Pancreas (tissue), 10 donors: ENCODE measurements at regions not wholly inside any gene's neighbourhood (a gene's known extent, or its start where the extent isn't known, plus 50 kb on each side); places are given as distances from the start of the nearest gene placed in this dataset.
A peak's percentile ranks its signal among the peaks of the same experiment; 100 is the strongest.

ENCODE experiments used
- ATAC-seq, 4 donors: fragments of 200-7000 bp; cut with Tn5 transposase; one replicate each; pipeline versions ENCODE4 v1.8.0 to v1.9.1; 2020; ENCODE audit warnings: mild to moderate bottlenecking in 4 of 4, moderate library complexity in 4 of 4
- DNase-seq, 6 donors: peaks; one replicate each; pipeline ENCODE4 v3.0.0-alpha.2; 2020
- FAIRE-seq: peaks from 2 replicates; lab custom pipeline; 2012; peaks lifted over from hg19 to GRCh38; lab: Jason Lieb, UNC
- H3K27ac ChIP-seq, 4 donors: fragments of 200-600 bp; sonication (generic); 1 replicate in 3 of 4; 2 replicates in 1 of 4; pipeline versions ENCODE4 v1.5.0 to v1.8.0; 2020
- H3K27me3 ChIP-seq, 4 donors: fragments of 200-600 bp; one replicate each; pipeline ENCODE4 v1.8.0; 2021
- H3K36me3 ChIP-seq, 3 donors: fragments of 200-600 bp; sonication (generic) in 1 of 3; one replicate each; pipeline versions ENCODE4 v1.5.0 to v1.8.0; 2020 to 2021
- H3K4me1 ChIP-seq, 3 donors: fragments of 200-600 bp; one replicate each; pipeline ENCODE4 v1.8.0; 2021
- H3K4me3 ChIP-seq, 4 donors: fragments of 200-600 bp; sonication (generic) in 2 of 4; one replicate each; pipeline versions ENCODE4 v1.5.0 to v1.8.0; 2020 to 2021
- H3K9me3 ChIP-seq, 4 donors: fragments of 200-600 bp; one replicate each; pipeline ENCODE4 v1.8.0; 2021
- WGBS, 2 donors: extraction: QIAGEN DNeasy Blood & Tissue Kit; methylation state at CpG; one replicate each; pipeline ENCODE4 v1.1.7; 2013; 5-methylcytosine and 5-hydroxymethylcytosine counted together
- intact Hi-C, 3 donors: fragments of 100-400 bp; cut with DNase I; formaldehyde crosslinking; loops; one replicate each; pipeline versions ENCODE4 v1.11.1 to v1.14.2; 2022
- TF ChIP-seq, protein P1 (sequence below), 4 donors: fragments of 200-600 bp; sonication (generic) in 3 of 4; IDR thresholded peaks; one replicate each; pipeline versions ENCODE4 v1.5.0 to v1.8.0; 2021; ENCODE audit warnings: antibody characterized with exemption in 4 of 4
- donor health status: healthy with polysubstance abuse.
- donor health status: DM: no; HTN: no; CAD: no; lungs with moderate emphysema.
- donor health status: DM: no; HTN: no; CAD: no.
- donor health status: control.
- donor health status: control.
- donor health status: Bipolar disorder and iron deficiency.
- donor health status: DM: yes; HTN: yes; CAD: no.
- donor health status: DM: no; HTN: no; CAD: no.
- donor health status: DM: no; HTN: no; CAD: no.
- donor health status: DM: yes; HTN: yes; CAD: no.

DNA sequence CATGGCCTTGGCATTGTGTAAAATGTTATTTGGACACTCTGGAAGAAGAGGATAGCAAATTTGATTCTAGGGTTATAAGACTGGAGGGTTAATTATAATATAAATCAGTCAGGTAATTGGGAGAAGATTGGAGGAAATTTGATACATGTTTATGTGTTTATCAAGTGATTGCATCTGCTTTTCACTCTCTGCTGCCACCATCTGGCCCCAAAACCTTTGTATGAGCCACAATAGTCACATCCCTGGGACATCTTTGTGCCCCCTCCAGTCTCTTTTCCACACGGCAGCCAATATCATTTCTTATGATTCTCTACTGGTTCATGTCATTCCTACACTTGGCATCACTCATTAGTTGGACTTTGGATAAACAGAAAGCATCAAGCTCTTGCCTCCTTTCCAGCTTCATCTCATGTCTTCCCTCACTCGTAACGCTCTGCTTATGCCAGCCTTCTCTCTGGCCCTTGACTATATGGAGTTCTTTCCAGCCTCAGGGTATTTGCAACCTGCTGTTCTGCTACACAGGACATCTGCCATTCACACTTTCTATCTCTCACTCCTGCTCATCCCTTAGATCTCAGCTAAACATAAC is 602.3 kb upstream of the SUCLG2 start:
- intact Hi-C loops, result no loop called here
- H3K4me3 ChIP-seq, result no peak overlapping the region
- WGBS, 2 donors, result 55 to 68% methylated on average over 3 of the region's 3 CpGs
- ATAC-seq (no peak), DNase-seq (no peak), FAIRE-seq (no peak)
- H3K4me1 ChIP-seq, result no peaks in the 10 kb centered on the region
- no peaks in the 10 kb centered on the region for H3K9me3 ChIP-seq
- TF ChIP-seq, protein P1, sequence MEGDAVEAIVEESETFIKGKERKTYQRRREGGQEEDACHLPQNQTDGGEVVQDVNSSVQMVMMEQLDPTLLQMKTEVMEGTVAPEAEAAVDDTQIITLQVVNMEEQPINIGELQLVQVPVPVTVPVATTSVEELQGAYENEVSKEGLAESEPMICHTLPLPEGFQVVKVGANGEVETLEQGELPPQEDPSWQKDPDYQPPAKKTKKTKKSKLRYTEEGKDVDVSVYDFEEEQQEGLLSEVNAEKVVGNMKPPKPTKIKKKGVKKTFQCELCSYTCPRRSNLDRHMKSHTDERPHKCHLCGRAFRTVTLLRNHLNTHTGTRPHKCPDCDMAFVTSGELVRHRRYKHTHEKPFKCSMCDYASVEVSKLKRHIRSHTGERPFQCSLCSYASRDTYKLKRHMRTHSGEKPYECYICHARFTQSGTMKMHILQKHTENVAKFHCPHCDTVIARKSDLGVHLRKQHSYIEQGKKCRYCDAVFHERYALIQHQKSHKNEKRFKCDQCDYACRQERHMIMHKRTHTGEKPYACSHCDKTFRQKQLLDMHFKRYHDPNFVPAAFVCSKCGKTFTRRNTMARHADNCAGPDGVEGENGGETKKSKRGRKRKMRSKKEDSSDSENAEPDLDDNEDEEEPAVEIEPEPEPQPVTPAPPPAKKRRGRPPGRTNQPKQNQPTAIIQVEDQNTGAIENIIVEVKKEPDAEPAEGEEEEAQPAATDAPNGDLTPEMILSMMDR (IDR thresholded peaks at IDR 0.05), result peak in 1 of 4 donors; percentile 12
- H3K36me3 ChIP-seq, result no peaks in the 10 kb centered on the region
- no peaks in the 10 kb centered on the region for H3K27me3 ChIP-seq
- no peak overlapping the region for H3K27ac ChIP-seq

DNA sequence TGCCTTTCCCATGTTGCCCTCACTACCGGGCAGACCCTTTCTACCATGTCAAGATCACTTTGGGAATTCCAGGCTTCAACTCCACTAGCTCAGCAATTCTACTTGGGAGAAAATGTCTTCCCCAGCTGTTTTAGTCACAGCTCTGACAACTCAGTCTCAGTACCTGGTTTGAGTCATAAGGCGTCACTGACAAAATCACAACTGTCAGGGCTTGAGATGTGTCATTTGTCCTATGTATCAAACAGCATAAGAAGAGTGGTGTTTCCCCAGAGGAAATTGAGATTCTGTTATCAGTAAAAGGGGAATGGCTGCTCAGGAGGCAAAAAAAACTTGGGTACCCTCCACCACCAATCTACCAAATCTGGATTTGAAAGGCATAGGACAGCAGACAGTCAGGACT is 594.9 kb upstream of the SUCLG2 start:
- H3K36me3 ChIP-seq, result no peaks in the 10 kb centered on the region
- ATAC-seq, result no peak
- H3K4me1 ChIP-seq, result no peaks in the 10 kb centered on the region
- TF ChIP-seq, protein P1 (IDR thresholded peaks at IDR 0.05), result no peak
- FAIRE-seq, result no peak
- no peak overlapping the region for H3K27ac ChIP-seq
- no peaks in the 10 kb centered on the region for H3K27me3 ChIP-seq
- no peak overlapping the region for H3K4me3 ChIP-seq
- H3K9me3 ChIP-seq, result no peaks in the 10 kb centered on the region
- intact Hi-C loops, result no loop called here
- DNase-seq, result no peak
- 63 to 83% methylated on average over 2 of the region's 2 CpGs for WGBS, 2 donors

- Histone ChIP-seq H3K36me3 (no peaks in the 10 kb centered on the region), H3K4me3 (no peak overlapping the region), H3K27ac (no peak overlapping the region), H3K9me3 (no peaks in the 10 kb centered on the region), H3K27me3 (no peaks in the 10 kb centered on the region), H3K4me1 (no peaks in the 10 kb centered on the region)
- TF ChIP-seq, protein P1 (IDR thresholded peaks at IDR 0.05), result no peak
- 50 to 64% methylated on average over 1 of the region's 1 CpG for WGBS, 2 donors
- ATAC-seq, result no peak
- no peak for DNase-seq
- intact Hi-C loops, result no loop called here
- FAIRE-seq, result no peak
Observed at GRCh38 chr3:68242606-68243005, 588.2 kb upstream of the SUCLG2 start.

DNA sequence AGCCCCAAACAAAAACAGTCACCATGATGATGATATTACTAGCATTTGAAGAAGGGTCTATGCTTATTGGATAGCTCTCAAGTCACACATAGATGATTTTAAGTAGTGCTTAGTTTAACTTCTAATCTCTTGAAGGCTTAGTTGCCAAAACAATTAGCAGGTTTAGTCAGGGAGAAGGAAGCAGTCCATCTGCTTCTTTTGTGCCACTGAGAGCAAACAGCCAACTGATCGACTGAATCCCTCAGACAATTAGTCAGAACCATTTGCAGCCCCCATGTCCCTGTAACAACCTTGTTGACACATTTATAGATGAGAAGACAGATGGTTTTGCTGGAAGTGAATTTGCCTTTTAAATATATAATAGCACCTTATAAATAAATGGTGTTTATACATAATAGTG is 585.1 kb upstream of the SUCLG2 start:
- no peak for DNase-seq
- no peaks in the 10 kb centered on the region for H3K4me1 ChIP-seq
- H3K4me3 ChIP-seq, result no peak overlapping the region
- 23 to 32% methylated on average over 1 of the region's 1 CpG for WGBS, 2 donors
- no peak for ATAC-seq
- no peak overlapping the region for H3K27ac ChIP-seq
- TF ChIP-seq, protein P1 (IDR thresholded peaks at IDR 0.05), result no peak
- intact Hi-C loops, result no loop called here
- FAIRE-seq, result no peak
- no peaks in the 10 kb centered on the region for H3K36me3 ChIP-seq
- no peaks in the 10 kb centered on the region for H3K9me3 ChIP-seq
- H3K27me3 ChIP-seq, result no peaks in the 10 kb centered on the region

DNA sequence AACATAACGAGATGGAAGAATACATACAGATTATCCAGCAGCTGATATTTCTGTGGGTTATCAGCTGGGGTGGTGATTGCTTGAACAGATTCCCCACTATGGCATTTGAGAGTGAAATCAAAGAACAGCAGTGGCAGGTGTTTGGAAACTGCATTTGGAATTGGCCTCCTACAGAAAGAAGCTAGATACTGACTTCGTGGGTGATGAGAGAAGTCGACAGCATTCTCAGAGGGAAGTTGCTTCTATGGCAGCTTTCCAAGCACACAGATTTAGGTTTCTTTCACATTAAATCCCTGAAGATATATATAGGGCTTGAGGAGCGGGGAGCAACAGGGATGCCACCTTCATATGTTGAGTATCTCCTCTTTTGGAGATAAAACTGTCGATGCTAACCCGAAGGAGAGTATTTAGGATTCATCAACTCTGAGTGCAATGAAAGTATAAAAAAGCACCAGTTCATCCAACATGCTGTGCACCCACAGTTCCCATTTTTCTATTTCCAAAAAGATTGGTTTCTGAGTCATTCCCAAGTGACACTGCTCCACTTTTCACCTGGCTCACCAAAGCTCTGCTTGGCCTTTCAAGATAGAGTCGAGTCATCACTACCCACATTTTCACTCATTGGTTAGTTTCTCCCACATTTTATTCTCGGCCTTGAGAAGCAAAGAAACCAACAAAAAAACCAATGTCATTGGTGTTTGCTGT is 579.8 kb upstream of the SUCLG2 start:
- ATAC-seq (no peak), FAIRE-seq (no peak)
- intact Hi-C loops, result no loop called here

More for the DNA sequence above, 579.8 kb upstream of the SUCLG2 start:
- no peak overlapping the region for H3K27ac ChIP-seq
- 62 to 75% methylated on average over 8 of the region's 8 CpGs for WGBS, 2 donors
- H3K27me3 ChIP-seq, result no peaks in the 10 kb centered on the region
- H3K4me3 ChIP-seq, result no peak overlapping the region
- TF ChIP-seq, protein P1 (IDR thresholded peaks at IDR 0.05), result no peak
- no peaks in the 10 kb centered on the region for H3K4me1 ChIP-seq
- H3K36me3 ChIP-seq, result no peaks in the 10 kb centered on the region
- no peak for DNase-seq
- no peaks in the 10 kb centered on the region for H3K9me3 ChIP-seq
